GM12874 (cell line): ENCODE measurements at regions not wholly inside any gene's neighbourhood (a gene's known extent, or its start where the extent isn't known, plus 50 kb on each side); places are given as distances from the start of the nearest gene placed in this dataset.

ENCODE experiments used
- TF ChIP-seq, protein P1 (sequence below): IDR thresholded peaks from 2 replicates; pipeline ENCODE4 v1.5.1; 2011; ENCODE audit warnings: low read depth, mild to moderate bottlenecking, control low read depth, low read length, moderate library complexity; ENCODE audit not compliant: insufficient read depth

DNA sequence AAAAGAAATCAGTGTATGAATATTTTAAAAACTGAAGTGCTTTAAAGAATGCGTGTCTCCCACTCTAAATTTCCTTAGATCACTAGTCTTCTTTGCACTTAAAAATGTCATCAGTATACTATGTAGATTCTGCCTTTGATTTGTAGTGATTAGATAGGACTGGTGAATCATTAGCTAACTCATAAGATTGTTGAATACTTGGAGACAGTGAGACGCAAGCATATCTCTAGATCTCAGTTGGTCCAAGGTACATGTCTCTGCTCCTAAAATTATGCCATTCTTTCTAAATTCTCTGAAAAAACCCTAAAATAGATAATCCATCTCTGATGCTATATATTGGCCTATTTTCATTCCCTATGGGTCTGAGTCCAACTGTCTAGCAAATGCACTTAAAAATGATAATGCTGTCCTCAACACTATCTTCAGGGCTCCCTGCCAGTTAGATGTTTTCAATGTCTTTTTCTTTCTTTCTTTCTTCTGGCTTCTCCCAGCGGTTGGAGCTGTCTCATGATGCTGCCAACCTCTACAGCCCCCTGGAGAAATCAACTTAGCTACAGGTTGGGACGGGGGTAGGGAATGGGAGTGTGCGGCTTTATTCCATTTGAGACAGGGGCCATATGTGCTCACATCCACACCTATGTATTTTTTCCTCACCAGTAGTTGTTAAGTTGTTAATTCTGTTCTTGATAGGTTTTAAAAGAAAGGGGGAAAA lies 301.0 kb downstream of the NDFIP2 start:
- TF ChIP-seq, protein P1, sequence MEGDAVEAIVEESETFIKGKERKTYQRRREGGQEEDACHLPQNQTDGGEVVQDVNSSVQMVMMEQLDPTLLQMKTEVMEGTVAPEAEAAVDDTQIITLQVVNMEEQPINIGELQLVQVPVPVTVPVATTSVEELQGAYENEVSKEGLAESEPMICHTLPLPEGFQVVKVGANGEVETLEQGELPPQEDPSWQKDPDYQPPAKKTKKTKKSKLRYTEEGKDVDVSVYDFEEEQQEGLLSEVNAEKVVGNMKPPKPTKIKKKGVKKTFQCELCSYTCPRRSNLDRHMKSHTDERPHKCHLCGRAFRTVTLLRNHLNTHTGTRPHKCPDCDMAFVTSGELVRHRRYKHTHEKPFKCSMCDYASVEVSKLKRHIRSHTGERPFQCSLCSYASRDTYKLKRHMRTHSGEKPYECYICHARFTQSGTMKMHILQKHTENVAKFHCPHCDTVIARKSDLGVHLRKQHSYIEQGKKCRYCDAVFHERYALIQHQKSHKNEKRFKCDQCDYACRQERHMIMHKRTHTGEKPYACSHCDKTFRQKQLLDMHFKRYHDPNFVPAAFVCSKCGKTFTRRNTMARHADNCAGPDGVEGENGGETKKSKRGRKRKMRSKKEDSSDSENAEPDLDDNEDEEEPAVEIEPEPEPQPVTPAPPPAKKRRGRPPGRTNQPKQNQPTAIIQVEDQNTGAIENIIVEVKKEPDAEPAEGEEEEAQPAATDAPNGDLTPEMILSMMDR: no peak

- TF ChIP-seq, protein P1: no peak
Measured at GRCh38 chr13:79780240-79780639, 299.3 kb downstream of the NDFIP2 start.

DNA sequence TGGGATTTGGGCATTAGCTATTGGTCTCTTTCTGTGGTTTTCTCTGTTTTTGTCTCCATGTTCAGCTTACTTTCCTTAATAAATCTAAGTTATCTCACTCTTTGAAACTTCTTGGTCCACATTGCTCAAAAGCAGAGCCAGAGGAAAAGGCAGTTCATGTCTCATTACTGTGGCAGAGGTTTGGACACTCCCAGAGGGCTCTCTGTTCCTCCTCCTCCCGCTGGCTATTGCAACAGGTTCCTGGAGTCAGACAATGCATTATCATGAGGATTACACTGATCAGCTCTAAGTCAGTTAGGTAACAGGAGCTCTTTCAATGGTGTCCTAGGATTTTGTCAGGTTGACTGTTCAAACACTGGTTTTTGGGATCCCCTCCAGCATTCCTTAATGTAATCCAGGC lies 298.8 kb downstream of the NDFIP2 start:
- TF ChIP-seq, protein P1: no peak

DNA sequence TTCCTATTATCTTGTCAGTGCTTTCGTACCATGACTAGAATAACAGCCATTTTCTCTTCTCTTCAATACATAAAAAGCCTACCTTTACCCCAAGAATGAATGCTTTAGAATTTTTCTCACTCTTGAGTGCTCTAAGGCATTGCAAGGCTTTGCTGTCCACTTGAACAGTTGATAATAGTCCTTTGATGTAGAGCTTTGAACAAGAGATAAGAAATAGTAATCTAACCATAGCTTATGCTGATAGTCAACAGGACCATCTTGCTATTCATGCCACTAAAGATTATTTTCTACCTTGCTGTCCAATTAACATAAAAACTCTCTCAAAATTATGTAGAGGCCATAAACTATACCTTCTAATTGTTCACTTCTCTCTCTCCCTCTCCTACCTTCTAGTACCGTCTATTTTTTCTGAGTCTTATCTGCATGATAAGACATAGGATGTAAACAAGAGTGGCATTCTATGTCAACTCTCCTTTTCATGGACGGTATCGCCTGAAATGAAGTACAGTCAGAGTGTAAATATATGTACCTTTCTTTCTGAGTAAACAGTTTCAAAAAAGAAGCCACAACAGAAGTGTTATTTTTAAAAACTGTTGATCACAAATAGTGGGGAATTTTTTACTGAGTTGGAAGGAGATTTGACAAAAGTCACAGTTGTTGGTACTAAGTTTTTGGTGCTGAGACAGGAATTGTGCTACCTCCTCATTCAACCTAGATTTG lies 297.9 kb downstream of the NDFIP2 start:
- TF ChIP-seq, protein P1: no peak

- TF ChIP-seq, protein P1: no peak
Measured at GRCh38 chr13:79777504-79777903, 296.5 kb downstream of the NDFIP2 start.

DNA sequence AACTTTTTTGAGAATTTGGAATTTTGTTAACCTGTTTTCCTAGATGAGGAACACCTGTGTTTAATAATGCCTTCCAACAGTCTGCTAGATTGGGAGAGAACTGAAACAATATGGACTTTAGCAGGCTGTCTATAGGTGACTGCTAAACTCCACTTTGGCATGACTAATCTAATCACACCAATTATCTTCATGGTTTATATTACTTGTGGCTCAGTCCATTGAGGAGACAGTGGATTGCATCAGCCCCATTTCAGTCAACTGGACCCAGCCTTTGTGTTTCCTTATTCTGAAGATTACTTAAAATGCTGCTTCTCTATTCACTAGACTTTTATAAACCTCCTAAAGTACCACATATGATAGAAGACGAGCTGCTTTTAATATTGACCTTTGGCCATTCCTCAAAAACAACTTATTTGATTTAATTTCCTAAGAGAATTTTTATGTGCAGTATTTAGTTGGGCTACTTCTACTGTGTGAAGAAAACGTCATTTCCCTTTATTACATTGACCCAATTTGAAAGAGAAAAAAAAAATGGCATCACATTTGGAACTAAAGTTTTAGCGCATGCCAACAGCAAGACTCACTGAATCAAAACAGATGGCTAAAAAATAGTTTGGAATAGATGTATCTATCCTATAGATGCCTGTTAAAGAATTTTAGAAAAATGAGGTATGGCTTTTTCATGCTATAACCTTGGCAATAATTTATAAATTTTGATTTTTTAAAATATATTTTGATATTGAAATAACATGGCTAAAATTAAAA lies 295.8 kb downstream of the NDFIP2 start:
- TF ChIP-seq, protein P1: no peak

- TF ChIP-seq, protein P1: peak; percentile 57
Measured at GRCh38 chr13:79775830-79776229, 294.9 kb downstream of the NDFIP2 start.
